IPS-NIHi11 (cell line): ENCODE measurements at regions not wholly inside any gene's neighbourhood (a gene's known extent, or its start where the extent isn't known, plus 50 kb on each side); places are given as distances from the start of the nearest gene placed in this dataset.

Experiments
- DNase-seq: peaks from one replicate; pipeline ENCODE4 v3.0.0; 2012; ENCODE audit warnings: mixed read lengths, low spot score

DNA sequence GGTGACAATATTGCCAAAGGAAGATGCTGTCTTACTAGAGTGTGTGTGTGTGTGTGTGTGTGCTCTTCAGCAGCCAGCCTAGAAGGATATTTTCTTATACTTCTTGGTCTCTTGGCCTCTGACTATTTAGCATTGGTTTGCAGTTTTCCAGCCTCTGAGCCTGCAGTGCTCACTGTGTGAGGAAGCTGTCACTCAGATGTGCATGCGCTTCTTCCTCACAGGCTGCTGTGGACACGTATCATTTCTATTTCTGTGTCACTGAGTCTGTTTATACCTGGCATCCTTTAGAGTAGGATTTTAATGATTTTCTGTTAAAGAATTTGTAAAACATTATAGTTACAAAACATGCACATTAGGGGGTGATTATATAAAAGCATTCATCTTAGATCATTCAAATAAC is 83.3 kb downstream of the ALDH8A1 start:
- no peak for DNase-seq

DNA sequence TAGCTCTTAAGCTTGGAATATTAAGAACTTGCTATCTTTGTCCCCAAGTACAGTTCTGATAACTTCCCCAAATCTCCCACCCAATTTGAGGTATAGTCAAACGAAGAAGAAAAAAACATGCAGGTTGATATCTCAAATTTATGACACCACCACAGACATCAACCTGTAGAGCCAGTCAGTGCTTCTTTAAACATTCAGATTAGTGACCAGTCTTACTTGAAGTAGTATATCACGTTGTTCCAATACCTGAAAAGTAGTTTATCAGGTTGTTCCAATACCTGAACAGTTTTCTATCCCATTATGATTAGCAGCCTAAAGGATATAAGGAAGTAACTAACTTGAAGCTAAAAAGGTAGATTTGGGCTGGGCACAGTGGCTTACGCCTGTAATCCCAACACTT is 85.3 kb downstream of the ALDH8A1 start:
- no peak for DNase-seq

DNA sequence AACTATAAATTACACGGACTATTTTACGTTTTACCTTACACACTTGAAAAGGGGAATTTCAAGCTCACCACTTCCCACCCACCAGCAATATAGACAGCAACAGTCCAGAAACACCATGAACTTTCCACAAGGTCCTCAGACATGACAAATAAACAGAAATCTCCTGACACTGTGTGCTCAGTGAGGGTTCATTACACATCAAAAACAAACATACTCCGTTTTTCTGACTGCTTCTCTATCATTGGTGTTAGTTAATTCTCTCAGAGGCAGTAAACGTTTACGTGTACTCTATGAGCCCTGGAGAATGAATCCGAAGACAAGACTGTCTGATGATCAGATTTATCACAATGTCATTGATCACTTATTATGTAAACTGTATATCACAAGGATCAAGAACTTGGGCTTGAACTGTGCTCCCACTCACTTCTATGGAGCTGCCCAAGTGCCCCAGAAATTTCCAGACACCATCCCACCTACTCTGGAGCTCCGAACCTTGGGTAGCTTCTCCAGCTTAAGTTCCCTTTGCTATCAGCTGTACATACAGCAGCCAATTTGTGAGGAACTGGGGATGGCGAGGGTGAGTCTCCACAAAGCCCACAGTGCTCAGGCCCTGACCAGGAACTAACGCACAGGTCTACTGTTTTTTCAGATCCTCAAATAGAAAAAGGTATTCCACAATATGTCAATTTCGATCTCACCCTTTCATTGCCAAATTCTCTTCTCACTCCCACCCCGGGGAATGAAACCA is 86.0 kb downstream of the ALDH8A1 start:
- DNase-seq: no peak

DNA sequence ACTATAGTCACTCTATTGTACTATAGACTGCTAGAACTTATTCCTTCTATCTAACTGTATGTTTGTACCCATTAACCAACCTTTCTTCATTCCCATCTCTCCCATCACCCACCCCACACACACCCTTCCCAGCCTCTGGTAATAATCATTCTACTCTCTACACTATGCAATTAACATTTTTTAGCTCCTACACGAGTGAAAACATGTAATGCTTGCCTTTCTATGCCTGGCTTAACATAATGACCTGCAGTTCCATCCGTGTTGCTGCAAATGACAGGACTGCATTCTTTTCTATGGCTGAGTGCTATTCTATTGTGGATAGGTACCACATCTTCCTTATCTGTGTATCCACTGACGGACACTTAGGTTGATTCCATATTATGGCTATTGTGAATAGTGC is 95.5 kb downstream of the ALDH8A1 start:
- DNase-seq: no peak

DNA sequence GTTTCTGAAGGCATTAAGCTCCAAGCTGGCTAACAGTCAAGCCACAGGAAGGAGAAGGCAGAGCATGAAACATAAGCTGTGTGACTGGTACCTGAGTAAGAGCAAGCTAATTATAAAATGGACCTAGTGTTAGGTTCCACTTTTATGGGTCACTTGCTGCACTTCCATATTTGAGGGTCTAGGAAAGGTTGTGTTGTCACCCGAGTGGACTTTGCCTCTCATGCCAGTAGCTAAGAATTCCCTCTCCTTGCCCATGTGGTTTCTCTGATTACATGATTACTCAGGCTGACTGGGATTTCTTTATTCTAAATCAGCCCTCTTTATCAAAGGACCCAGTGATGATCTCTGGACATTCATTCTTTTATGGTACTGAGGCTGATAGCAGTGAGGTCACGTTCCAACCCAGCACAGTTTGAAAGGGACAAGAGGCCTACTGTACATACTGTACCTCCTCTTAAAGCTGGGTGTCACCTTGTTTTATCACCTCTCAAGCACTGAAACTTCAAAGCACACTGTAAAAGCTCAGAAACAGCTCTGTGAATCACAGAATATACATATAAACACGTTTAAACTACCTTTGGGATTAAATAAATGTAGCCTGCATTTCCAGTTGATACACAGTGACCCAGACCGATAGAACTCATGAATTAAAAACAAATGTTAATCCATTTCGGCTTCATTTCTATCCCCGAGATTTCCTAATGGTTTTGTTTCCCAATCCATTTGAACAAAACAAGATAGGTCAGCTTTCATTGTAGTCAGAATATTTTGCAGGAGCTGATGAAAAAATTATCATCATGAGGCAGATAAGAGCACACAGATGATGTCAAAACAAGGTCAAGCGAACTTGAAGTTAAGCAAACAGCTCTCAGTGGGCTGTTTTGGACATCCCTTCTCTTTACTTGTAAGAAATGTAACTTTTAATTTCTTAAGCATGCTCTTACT is 96.5 kb downstream of the ALDH8A1 start:
- DNase-seq: no peak

DNA sequence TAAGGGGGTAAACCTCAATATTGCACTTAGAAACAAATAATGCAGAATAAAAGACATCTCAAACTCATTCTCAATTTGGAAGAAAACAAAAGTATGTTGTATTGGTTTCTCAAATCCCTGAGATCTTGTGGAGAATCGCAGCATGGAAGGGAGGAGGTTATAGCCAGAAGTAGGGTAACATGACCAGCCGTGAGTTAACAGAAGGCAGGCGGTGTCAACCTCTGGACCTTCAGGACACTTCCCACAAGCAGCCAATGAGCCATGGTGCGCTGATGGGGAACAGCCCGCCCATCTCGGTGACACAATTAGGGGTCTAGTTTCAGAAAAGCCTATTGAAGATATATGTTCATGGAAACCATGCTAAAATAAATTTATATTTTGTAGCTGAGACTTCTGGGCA is 98.4 kb downstream of the ALDH8A1 start:
- no peak for DNase-seq

DNA sequence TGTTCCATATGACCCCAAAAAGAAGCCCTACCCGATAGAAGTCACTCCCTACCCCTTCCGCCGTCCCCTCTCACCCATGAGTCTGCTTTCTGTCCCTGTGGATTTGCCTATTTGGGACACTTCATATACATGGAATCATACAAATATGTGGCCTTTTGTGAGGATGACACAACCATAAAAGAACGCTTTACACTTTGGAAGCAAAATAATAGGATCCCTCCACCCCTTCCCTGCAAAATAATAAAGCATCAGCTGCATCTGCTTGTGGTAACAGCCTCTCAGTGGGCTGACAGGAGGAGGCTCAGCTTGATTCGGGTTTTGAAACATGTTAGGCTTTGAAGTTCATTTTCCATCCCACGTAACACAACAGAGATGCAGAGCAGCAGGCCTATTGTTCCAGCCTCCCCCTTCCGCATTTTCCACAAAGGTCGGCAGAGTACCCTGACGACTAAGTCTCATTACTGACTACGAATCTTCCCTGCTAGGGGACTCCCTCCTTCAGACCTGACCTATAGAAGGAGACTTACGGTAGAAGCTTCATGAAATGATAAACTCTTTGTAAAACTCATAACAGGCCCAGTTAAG is 99.1 kb downstream of the ALDH8A1 start:
- peak; percentile 35 for DNase-seq

DNA sequence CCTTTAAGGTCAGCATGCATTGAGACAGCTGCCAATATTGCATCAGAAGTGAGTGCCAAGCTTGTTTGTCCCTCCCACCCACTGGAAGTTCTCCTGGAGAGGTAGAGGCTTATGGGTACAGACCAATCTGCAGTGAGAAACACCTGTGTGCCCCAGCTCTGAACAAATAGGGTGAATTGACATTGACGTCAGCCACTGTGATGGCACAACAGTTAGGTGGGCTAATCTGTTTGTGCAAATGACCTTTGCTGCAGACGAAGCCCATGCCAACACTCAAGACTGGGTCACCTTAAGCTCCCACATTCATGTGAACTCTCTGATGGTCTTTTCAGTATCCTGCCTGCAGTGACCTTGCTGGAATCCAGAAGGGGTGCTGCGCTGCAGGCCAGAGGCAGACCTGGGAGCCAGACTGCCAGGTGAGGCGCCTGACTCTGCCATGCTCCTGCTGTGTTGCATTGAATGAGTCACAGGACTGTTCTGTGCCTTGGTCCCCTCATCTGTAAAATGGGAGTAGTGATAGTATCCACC is 99.9 kb downstream of the ALDH8A1 start:
- DNase-seq: no peak

DNA sequence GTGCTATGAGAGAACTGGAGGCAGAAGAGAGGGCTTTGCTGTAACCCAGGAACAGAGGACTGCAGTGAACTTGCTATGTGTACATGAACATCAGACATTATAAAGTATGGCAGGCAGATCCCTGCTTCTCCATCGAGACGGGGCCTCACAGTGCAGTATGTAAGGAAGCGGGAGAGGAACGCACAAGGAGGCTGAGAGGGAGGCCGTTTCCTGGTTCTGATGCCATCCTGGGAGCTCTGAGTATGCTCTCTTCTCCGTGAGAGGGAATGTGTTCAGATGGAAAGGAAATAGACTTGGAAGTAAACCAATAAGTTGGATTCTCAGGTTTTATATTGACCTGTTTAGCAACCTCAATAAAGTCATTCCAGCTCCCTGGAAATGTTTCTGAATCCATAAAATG is 101.8 kb downstream of the ALDH8A1 start:
- no peak for DNase-seq

DNA sequence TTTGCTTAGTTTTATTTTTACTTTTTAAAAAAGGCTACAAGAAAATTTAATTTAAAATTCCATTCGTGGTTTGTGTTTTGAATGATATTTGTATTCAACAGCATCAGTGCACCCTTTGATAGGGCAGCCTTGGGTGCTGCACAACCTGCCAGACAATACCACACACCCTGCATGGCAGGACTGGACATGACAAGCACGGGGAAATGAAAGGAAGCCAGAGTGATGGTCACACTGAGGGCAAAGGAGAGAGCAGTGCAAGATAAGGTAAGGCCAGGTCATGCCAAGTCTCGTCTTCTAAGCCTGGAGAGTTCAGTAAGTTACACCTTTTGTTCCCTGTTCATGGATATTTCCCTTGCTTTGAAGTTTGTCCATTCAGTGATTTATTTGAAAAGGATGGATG is 103.0 kb downstream of the ALDH8A1 start:
- DNase-seq: no peak

DNA sequence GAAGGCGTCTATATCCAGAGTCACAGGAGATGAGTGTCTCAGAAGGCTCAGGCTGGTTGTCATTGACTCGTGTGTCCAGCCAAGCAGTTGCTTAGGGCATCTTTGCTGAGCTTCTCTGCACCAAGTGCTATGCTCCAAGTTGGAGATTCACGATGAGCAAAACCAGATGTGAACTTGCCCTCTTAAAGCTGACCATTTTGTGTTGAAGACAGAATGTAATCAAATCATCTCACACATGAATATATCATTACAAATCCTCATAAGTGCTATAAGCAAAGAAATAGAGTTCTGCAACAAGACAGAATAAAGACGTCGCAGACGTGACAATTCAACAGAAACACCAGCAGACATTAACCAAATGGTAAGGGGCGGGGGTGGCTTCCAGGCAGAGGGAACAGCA is 103.9 kb downstream of the ALDH8A1 start:
- DNase-seq: no peak

DNA sequence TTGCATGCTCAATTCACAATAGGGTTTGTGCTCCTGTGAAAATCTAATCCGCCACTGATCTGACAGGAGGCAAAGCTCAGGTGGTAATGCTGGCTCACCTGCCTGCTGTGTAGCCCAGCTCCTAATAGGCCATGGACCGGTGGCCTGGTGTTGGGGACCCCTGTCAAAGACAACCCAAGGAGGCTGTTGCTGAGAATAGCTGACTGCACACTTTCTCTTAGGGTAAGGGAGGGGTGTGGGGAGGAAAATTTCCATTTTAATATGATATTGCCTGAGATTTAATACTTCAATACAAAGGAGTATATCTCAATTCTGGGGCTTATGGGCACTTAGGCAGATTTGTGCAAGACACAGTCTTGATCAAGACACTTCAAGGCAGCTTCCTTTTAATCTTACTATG is 105.8 kb downstream of the ALDH8A1 start:
- DNase-seq: no peak

DNA sequence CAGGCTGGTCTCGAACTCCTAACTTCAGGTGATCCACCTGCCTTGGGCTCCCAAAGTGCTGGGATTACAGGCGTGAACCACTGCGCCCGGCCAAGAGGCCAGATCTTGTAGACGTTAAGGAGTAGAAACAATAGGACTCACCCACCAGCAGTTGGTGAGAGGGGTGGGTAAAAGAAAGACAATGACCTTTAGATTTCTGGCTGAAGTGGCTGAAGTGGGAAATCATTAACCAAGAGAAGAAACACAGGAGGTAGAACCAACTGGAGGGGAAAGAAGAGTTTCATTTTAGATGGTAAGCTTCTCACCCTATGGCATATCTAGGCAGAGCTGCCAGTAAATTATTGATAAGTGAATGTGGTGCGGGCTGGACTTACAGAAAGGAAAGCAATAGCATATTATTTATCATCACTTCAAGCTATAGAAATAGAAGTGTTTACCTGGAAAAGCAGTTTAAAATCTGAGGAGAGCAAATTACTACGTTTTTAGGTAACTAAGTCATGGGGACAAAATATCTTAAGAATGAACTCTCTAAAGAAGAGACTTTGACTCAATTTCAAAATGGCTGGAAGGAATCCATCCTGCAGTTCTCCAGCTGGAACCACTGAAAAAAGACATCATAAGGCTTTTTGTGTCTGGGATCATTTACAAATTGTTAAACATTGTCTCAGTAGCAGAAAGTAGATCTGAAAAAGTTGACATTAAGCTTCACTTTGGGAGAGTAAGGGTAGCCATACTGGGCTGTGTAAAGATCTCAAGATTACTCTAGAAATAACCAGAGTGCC is 109.6 kb downstream of the ALDH8A1 start:
- DNase-seq: no peak

DNA sequence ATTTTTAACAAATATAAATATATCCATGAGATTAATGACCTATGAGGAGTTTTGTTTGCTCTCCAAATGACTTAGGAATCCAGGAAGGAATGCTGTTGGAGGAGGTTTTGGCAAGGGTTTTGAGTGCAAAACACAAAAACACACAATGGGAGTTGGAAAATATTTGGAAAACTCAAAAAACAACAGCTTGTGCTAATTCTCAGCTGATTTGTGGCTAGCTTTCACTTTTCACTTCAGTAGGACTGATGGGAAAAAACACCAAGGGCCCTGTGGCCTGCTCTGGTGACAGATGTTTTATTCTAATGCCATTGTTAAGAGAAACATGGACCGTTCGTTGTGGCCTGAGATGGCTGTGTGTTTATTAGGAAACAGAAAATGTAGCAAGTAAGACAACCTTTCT is 113.9 kb downstream of the ALDH8A1 start:
- no peak for DNase-seq

DNA sequence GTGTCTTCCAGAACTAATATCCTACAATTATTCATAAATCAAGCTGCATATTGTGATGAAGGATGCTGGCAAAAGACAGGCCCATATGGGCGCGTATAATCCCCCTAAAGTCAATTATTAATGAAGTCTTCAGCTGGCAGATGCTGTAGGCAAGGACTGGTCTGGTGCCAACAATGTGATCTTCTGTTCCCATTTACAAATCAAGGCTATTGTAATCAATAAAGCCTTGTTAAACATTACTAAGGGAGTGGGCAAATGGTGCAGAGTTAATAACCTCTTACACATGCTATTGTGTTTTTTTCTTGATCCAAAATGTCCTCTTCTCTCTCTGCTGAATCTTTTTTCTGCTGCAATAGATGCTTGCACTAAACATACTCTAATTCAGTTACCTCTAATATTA is 119.0 kb downstream of the ALDH8A1 start:
- DNase-seq: no peak

DNA sequence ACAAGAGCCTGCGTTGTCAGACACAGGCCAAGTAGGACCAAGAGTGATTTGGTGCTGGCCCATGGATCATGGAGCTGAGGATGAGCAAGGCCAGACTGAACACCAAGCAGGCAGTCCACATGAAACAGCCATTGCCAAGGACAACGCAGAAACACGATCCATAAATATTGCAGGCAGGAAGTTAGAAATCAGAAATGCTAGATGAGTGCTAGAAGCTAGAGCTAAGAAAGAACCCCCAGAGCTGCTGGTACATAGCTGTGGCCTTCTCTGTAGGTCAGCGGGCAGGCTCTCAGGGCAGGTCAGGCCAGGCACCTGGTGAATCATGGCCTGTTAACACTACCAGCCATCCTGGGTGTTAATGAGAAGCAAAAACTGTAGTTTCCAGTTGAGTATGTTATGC is 119.7 kb downstream of the ALDH8A1 start:
- no peak for DNase-seq

DNA sequence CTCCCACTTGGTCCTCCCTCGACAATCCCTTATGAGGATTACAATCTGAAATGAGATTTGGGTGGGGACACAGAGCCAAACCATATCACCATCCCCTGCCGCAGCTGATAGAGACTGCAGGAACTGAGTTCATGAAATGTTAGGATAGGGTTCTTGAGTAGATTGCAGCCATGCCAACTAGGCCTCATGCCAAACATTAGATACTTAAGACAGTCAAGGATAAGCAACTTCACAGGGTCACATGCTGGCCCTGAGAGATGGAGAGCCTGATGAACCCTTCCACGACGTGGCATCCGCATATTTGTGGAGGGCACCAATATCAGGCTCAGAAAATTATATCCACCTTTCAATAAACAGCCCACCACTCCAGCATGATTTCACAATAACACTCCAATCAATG is 121.3 kb downstream of the ALDH8A1 start:
- DNase-seq: no peak

DNA sequence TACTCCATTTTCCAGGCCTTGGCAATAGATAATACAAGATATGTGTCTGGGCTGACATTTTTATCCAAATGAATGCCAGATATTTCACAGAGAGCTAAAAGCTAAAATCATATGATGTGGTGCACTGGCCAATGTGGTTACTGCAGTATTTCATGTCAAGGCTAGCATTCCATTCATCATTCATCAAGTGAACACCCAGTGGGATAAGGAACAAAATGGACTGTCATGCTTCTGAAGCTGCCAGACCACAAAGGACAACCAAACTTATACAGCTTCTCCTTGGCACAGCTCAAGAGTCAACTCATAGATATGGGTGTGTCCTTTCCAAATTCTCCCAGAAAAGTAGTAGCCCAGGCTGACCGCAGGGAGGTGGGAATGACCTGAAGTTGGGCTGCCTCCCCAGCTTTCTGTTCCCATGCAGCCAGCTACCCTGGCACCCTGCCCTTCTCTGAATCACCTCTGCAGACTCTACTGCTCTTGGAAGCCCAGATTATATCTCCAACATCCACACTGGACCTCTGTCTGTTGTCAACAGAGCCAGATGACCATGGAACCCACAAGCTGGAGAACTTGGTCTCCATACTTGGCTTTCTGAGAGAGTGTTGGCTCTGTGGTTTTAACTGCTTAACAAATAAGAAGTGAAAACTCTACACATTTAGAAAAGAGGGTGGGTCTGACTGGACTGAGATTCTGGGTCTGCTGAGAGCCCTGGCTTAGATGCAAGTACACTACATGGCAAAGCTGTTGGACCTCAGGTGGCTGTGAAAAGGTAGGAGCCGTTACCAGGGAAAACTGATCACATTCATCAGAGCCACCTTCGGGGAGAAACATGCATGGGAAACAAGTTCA is 122.8 kb downstream of the ALDH8A1 start:
- DNase-seq: no peak

DNA sequence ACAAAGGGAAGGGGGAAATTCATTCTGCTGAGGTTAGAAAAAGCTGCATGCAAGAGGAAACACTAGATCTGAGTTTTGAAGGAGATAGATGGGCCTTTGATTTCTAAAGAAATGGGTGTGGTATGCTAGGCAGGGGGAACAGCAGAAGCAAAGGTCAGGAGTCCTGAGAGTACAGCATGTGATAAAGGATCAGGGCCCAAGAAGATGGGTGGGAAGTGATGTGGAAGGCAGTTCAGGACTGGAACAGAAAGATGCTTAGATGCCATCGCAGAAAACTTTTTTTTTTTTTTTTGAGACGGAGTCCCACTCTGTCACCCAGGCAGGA is 126.2 kb downstream of the ALDH8A1 start:
- no peak for DNase-seq

DNA sequence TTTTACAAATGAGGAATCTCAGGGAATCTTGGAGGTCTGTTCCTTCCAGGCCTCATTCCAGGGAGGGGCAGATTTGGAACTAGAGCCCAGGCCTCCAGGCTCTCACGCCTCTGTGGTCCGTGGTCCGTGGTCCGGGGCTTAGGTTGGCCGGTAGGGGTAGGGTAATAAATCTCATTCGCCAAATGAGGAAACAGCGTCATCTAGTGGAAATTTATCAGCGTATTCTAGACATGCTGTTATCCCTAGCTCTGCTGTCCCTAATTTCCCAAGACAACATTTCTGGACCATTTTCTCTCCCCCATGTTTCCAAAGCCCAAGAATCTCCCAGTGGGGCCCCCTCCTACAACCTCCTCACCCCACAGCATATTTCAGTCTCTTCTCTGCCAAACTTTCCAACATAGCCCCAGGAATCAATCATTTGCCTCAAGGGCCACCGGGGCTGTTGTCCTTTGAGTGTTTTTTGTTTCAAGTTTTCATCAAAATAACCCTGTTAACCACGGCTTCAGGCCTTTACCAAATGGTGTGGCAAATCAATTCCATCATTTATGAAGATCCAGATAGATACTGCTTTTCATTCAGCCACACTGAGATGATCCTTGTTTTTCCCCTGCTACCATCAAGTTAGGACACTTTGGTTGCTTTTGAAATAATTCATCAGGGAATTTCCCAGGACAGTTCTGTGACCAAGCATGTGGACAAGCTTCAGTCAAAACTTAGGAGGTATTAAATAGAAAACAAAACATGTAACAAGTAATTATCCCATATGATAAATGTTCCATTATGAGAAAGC is 126.8 kb downstream of the ALDH8A1 start:
- DNase-seq: peak; percentile 88
